ENCODE measurements at regions not wholly inside any gene's neighbourhood (a gene's known extent, or its start where the extent isn't known, plus 50 kb on each side); places are given as distances from the start of the nearest gene placed in this dataset.

DNA sequence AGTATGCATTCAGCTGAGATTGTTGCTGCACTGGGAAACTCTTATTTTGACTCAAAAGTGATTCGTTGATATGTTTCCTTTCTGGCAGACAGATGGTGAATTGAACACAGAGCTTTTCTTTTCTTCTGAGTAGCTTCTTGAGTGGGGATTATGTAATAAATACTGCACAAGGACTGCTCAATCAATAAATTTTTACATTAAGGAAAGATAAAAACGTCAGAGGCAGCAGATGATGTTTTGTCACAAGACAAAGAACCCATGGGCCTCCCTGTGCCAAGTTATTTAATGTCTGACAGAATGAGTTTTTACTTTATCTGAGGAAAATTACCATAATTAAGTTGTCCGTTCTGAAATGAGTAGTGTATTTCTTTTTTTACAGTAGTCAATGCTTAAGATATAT, 460.3 kb downstream of the UTRN start:
- TF ChIP-seq, protein P1, sequence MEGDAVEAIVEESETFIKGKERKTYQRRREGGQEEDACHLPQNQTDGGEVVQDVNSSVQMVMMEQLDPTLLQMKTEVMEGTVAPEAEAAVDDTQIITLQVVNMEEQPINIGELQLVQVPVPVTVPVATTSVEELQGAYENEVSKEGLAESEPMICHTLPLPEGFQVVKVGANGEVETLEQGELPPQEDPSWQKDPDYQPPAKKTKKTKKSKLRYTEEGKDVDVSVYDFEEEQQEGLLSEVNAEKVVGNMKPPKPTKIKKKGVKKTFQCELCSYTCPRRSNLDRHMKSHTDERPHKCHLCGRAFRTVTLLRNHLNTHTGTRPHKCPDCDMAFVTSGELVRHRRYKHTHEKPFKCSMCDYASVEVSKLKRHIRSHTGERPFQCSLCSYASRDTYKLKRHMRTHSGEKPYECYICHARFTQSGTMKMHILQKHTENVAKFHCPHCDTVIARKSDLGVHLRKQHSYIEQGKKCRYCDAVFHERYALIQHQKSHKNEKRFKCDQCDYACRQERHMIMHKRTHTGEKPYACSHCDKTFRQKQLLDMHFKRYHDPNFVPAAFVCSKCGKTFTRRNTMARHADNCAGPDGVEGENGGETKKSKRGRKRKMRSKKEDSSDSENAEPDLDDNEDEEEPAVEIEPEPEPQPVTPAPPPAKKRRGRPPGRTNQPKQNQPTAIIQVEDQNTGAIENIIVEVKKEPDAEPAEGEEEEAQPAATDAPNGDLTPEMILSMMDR (IDR thresholded peaks at IDR 0.05; ENCODE audit: unreplicated experiment) = no peak
- no peaks in the 10 kb centered on the region for H3K27me3 Mint-ChIP-seq (ENCODE audit: unreplicated experiment)
- no peaks in the 10 kb centered on the region for H3K4me1 Mint-ChIP-seq (ENCODE audit: unreplicated experiment)
- H3K27ac Mint-ChIP-seq (ENCODE audit: unreplicated experiment) = no peak overlapping the region
- no peaks in the 10 kb centered on the region for H3K36me3 Mint-ChIP-seq (ENCODE audit: low read depth, unreplicated experiment)
- no peaks in the 10 kb centered on the region for H3K9me3 Mint-ChIP-seq (ENCODE audit: unreplicated experiment)
- no peak for DNase-seq (ENCODE audit: low spot score)
- H3K4me3 Mint-ChIP-seq (ENCODE audit: unreplicated experiment) = no peak overlapping the region

DNA sequence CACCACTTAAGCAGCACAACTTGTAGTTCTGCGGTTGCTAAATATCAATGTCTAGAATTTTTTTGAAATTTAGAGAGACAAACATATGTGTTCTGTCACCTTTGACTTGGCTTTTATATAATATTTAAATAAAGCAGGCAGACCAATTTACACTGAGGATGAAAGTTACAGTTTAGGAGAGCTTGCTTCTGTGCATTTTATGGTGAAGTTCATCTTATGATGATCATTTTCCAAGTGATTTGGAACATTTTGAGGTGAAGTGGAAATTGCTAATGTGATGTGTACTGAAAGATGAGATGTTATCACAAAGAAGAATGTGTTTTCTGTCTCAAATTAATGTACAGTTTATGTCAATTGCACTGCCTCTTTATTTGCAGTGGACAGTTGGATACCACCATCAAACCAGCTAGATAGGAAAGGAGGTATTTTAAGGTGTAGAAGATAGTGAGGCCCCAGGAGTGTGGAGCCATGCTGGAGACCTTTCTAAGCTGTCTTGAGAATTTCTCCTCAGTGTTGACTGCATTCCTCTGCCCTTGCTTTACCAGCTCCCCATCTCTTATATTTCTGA, 461.9 kb downstream of the UTRN start:
- no peak overlapping the region for H3K27ac Mint-ChIP-seq (ENCODE audit: unreplicated experiment)
- no peaks in the 10 kb centered on the region for H3K36me3 Mint-ChIP-seq (ENCODE audit: low read depth, unreplicated experiment)
- no peaks in the 10 kb centered on the region for H3K4me1 Mint-ChIP-seq (ENCODE audit: unreplicated experiment)
- no peaks in the 10 kb centered on the region for H3K9me3 Mint-ChIP-seq (ENCODE audit: unreplicated experiment)
- TF ChIP-seq, protein P1 (IDR thresholded peaks at IDR 0.05; ENCODE audit: unreplicated experiment) = no peak
- H3K4me3 Mint-ChIP-seq (ENCODE audit: unreplicated experiment) = no peak overlapping the region
- DNase-seq (ENCODE audit: low spot score) = no peak
- no peaks in the 10 kb centered on the region for H3K27me3 Mint-ChIP-seq (ENCODE audit: unreplicated experiment)

DNA sequence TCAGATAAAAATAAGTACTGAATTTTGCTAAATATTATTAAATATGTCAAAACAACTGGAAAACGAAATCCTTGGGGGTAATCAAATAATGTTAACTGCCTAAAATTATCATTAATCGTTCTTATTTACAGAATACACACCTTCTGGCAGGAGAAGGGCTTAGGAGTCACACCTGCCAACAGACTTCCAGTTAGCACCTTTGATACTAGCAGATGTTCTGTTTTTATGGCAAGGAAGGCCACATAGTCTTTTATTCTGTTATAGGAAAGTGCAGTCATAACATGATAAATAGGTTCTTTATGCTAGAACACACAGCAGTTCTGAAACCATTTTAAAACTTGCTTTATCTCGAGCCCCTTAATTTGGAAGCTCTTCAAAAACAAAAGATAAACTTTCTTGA, 464.1 kb downstream of the UTRN start:
- H3K9me3 Mint-ChIP-seq (ENCODE audit: unreplicated experiment) = no peaks in the 10 kb centered on the region
- TF ChIP-seq, protein P1 (IDR thresholded peaks at IDR 0.05; ENCODE audit: unreplicated experiment) = no peak
- no peaks in the 10 kb centered on the region for H3K36me3 Mint-ChIP-seq (ENCODE audit: low read depth, unreplicated experiment)
- no peaks in the 10 kb centered on the region for H3K27me3 Mint-ChIP-seq (ENCODE audit: unreplicated experiment)
- no peak overlapping the region for H3K4me3 Mint-ChIP-seq (ENCODE audit: unreplicated experiment)
- DNase-seq (ENCODE audit: low spot score) = no peak
- no peak overlapping the region for H3K27ac Mint-ChIP-seq (ENCODE audit: unreplicated experiment)
- H3K4me1 Mint-ChIP-seq (ENCODE audit: unreplicated experiment) = no peaks in the 10 kb centered on the region

DNA sequence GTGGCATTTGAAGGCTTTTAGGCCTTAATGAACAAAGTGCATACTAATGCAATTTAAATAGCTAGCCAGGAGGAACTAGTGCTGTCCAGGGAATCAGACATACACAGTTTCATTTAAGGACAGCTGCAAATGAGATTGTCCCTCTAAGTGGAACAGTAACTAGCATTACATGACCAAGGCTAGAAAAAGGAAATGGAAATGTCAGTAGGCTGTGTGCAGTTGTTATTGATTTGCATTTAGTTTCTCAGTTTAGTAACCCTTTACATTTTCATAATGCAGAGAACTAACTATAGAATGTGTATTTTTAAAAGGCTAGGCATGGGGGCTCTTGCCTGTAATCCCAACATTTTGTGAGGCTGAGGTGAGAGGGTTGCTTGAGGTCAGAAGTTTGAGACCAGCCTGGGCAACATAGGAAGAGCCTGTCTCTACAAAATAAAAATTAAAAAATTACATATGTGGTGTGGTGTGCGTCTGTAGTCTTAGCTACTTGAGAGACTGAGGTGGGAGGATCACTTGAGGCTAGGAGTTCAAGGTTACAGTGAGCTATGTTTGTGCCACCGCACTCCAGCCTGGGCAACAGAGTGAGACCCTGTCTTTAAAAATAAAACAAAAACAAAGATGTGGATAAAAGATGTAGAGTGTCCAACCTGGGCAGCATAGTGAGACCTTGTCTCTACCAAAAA, 468.0 kb downstream of the UTRN start:
- TF ChIP-seq, protein P1 (IDR thresholded peaks at IDR 0.05; ENCODE audit: unreplicated experiment) = no peak
- H3K27ac Mint-ChIP-seq (ENCODE audit: unreplicated experiment) = no peak overlapping the region
- H3K36me3 Mint-ChIP-seq (ENCODE audit: low read depth, unreplicated experiment) = no peaks in the 10 kb centered on the region
- no peak overlapping the region for H3K4me3 Mint-ChIP-seq (ENCODE audit: unreplicated experiment)
- no peak for DNase-seq (ENCODE audit: low spot score)
- no peaks in the 10 kb centered on the region for H3K9me3 Mint-ChIP-seq (ENCODE audit: unreplicated experiment)
- H3K4me1 Mint-ChIP-seq (ENCODE audit: unreplicated experiment) = no peaks in the 10 kb centered on the region
- H3K27me3 Mint-ChIP-seq (ENCODE audit: unreplicated experiment) = no peaks in the 10 kb centered on the region

DNA sequence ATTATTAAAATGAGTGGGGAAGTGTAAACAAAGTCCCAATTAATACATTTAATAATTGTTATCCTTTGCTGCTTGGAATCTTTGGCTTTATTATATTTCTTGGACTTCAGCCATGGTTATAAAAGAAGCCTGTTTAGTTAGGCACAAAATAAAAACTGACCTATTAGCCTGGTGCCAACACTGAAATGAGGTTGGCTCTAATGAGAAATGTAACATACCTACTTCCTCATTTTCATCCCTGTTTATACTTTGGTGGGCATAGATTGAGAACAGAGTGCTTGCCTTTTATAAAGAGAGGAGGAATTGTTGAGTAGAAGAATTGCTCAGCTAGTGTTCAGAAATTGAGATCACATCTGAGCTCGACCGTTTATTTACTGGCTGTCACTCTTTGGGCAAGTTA, 471.3 kb downstream of the UTRN start:
- H3K4me3 Mint-ChIP-seq (ENCODE audit: unreplicated experiment) = no peak overlapping the region
- no peak for DNase-seq (ENCODE audit: low spot score)
- no peaks in the 10 kb centered on the region for H3K4me1 Mint-ChIP-seq (ENCODE audit: unreplicated experiment)
- TF ChIP-seq, protein P1 (IDR thresholded peaks at IDR 0.05; ENCODE audit: unreplicated experiment) = no peak
- no peaks in the 10 kb centered on the region for H3K27me3 Mint-ChIP-seq (ENCODE audit: unreplicated experiment)
- no peak overlapping the region for H3K27ac Mint-ChIP-seq (ENCODE audit: unreplicated experiment)
- H3K36me3 Mint-ChIP-seq (ENCODE audit: low read depth, unreplicated experiment) = no peaks in the 10 kb centered on the region
- no peaks in the 10 kb centered on the region for H3K9me3 Mint-ChIP-seq (ENCODE audit: unreplicated experiment)

Data from endothelial cell (in vitro differentiated cells).